Body of pancreas (tissue), 4 donors: ENCODE measurements at regions not wholly inside any gene's neighbourhood (a gene's known extent, or its start where the extent isn't known, plus 50 kb on each side); places are given as distances from the start of the nearest gene placed in this dataset.
"Not testable (repeated sequence)": the region's sequence is repeated elsewhere in the genome, so short reads cannot be mapped to it uniquely, and the experiment has no call there.

Source experiments
- ATAC-seq: fragments of 150-250 bp; one replicate; pipeline ENCODE4 v1.9.1; 2016
- DNase-seq, 4 donors: peaks; one replicate each; pipeline ENCODE4 v3.0.0-alpha.2; 2019
- H3K27ac ChIP-seq, 4 donors: fragments of 200-600 bp; sonication (generic); 1 replicate in 3 of 4; 2 replicates in 1 of 4; pipeline versions ENCODE4 v1.5.1 to v1.6.1; 2016 to 2019; ENCODE audit warnings: mild to moderate bottlenecking in 1 of 4, mixed read lengths in 1 of 4, moderate library complexity in 1 of 4
- H3K27me3 ChIP-seq, 2 donors: fragments of 200-600 bp; sonication (generic); one replicate each; pipeline ENCODE4 v1.6.0; 2016; ENCODE audit warnings: mild to moderate bottlenecking in 1 of 2
- H3K36me3 ChIP-seq, 2 donors: fragments of 200-600 bp; sonication (generic); replicated peaks in 1 of 2; 2 replicates each; pipeline ENCODE4 v1.5.1; 2016; ENCODE audit warnings: low read depth in 2 of 2; ENCODE audit not compliant: insufficient read depth in 1 of 2
- H3K4me1 ChIP-seq: fragments of 200-600 bp; sonication (generic); one replicate; pipeline ENCODE4 v1.6.0; 2016
- H3K4me3 ChIP-seq, 2 donors: fragments of 200-600 bp; sonication (generic); 1 replicate in 1 of 2; 2 replicates in 1 of 2; pipeline ENCODE4 v1.5.1; 2016 to 2019
- H3K9me3 ChIP-seq, 3 donors: fragments of 200-600 bp; sonication (generic); 1 replicate in 2 of 3; 2 replicates in 1 of 3; pipeline ENCODE4 v1.5.1; 2016
- CTCF ChIP-seq, 7 experiments: fragments of 450-650 bp in 4 of 7; fragments of 200-600 bp in 3 of 7; sonication (generic) in 3 of 7; IDR thresholded peaks; one replicate each; pipeline ENCODE4 v1.5.1; 2016 to 2019; ENCODE audit warnings: antibody characterized with exemption in 7 of 7
- POLR2A ChIP-seq, 3 donors: fragments of 450-650 bp; IDR thresholded peaks; one replicate each; pipeline ENCODE4 v1.6.1; 2016; ENCODE audit warnings: antibody characterized with exemption in 3 of 3, mild to moderate bottlenecking in 2 of 3
- WGBS, 2 donors: methylation state at CpG; one replicate each; pipeline ENCODE4 v1.1.5; 2017; 5-methylcytosine and 5-hydroxymethylcytosine counted together
- intact Hi-C: fragments of 100-400 bp; cut with DNase I; formaldehyde crosslinking; loops from one replicate; pipeline ENCODE4 v1.15.1; 2023

GRCh38 chr2:7655629-7656028 is 738.4 kb downstream of the RNF144A start:
- Histone ChIP-seq H3K36me3 (no peaks in the 10 kb centered on the region), H3K4me1 (no peaks in the 10 kb centered on the region), H3K9me3 (no peaks in the 10 kb centered on the region), H3K27me3 (no peaks in the 10 kb centered on the region), H3K4me3 (no peak overlapping the region), H3K27ac (no peak overlapping the region)
- 92 to 100% methylated on average over 2 of the region's 2 CpGs for WGBS, 2 donors
- TF ChIP-seq POLR2A (IDR thresholded peaks at IDR 0.05) (no peak), CTCF (IDR thresholded peaks at IDR 0.05) (no peak)
- DNase-seq (no peak), ATAC-seq (no peak)
- intact Hi-C loops, result no loop called here

GRCh38 chr2:7657526-7657925 is 740.3 kb downstream of the RNF144A start:
- H3K27ac ChIP-seq, H3K4me1 ChIP-seq, H3K4me3 ChIP-seq, H3K36me3 ChIP-seq, DNase-seq, H3K27me3 ChIP-seq, intact Hi-C loops, H3K9me3 ChIP-seq, ATAC-seq: not testable (repeated sequence)
- WGBS, 2 donors, result 87 to 97% methylated on average over 2 of the region's 2 CpGs

GRCh38 chr2:7658486-7658885 is 741.3 kb downstream of the RNF144A start:
- intact Hi-C loops, result no loop called here
- no peak for TF ChIP-seq POLR2A (IDR thresholded peaks at IDR 0.05)
- TF ChIP-seq CTCF (IDR thresholded peaks at IDR 0.05), result no peak
- Histone ChIP-seq H3K4me1 (no peaks in the 10 kb centered on the region), H3K36me3 (no peaks in the 10 kb centered on the region), H3K9me3 (no peaks in the 10 kb centered on the region), H3K4me3 (no peak overlapping the region), H3K27ac (no peak overlapping the region), H3K27me3 (no peaks in the 10 kb centered on the region)
- 92 to 93% methylated on average over 12 of the region's 12 CpGs for WGBS, 2 donors
- ATAC-seq (no peak), DNase-seq (no peak)

- no peaks in the 10 kb centered on the region for H3K9me3 ChIP-seq
- H3K36me3 ChIP-seq, result no peaks in the 10 kb centered on the region
- no peaks in the 10 kb centered on the region for H3K27me3 ChIP-seq
- H3K27ac ChIP-seq, result no peak overlapping the region
- 28 to 34% methylated on average over 2 of the region's 2 CpGs for WGBS, 2 donors
- intact Hi-C loops, result no loop called here
- TF ChIP-seq CTCF (IDR thresholded peaks at IDR 0.05), result no peak
- no peak for TF ChIP-seq POLR2A (IDR thresholded peaks at IDR 0.05)
- no peak overlapping the region for H3K4me3 ChIP-seq
- no peak for ATAC-seq
- DNase-seq, result no peak
- H3K4me1 ChIP-seq, result no peaks in the 10 kb centered on the region
Measured at GRCh38 chr2:7660816-7661215, 743.6 kb downstream of the RNF144A start.

- ATAC-seq (no peak), DNase-seq (no peak)
- no peak overlapping the region for H3K4me3 ChIP-seq
- TF ChIP-seq CTCF (IDR thresholded peaks at IDR 0.05) (no peak), POLR2A (IDR thresholded peaks at IDR 0.05) (no peak)
- intact Hi-C loops, result no loop called here
- H3K27me3 ChIP-seq, result no peaks in the 10 kb centered on the region
- 58 to 62% methylated on average over 5 of the region's 5 CpGs for WGBS, 2 donors
- H3K27ac ChIP-seq, result no peak overlapping the region
- H3K36me3 ChIP-seq, result no peaks in the 10 kb centered on the region
- H3K9me3 ChIP-seq, result no peaks in the 10 kb centered on the region
- no peaks in the 10 kb centered on the region for H3K4me1 ChIP-seq
Measured at GRCh38 chr2:7661502-7661901, 744.3 kb downstream of the RNF144A start.
